ENCODE measurements at regions not wholly inside any gene's neighbourhood (a gene's known extent, or its start where the extent isn't known, plus 50 kb on each side); places are given as distances from the start of the nearest gene placed in this dataset.
"Not testable (repeated sequence)": the region's sequence is repeated elsewhere in the genome, so short reads cannot be mapped to it uniquely, and the experiment has no call there.

GRCh38 chr1:8230292-8230621 lies 87.7 kb upstream of the SLC45A1 start:
- DNase-seq (ENCODE audit: low read depth in 1 of 2, low spot score in 1 of 2), result no peak

- no peak for DNase-seq (ENCODE audit: low read depth in 1 of 2, low spot score in 1 of 2)
Measured at GRCh38 chr1:8228253-8228652, 89.7 kb upstream of the SLC45A1 start.

GRCh38 chr1:8227674-8228073 lies 90.2 kb upstream of the SLC45A1 start:
- DNase-seq (ENCODE audit: low read depth in 1 of 2, low spot score in 1 of 2), result not testable (repeated sequence)

DNA sequence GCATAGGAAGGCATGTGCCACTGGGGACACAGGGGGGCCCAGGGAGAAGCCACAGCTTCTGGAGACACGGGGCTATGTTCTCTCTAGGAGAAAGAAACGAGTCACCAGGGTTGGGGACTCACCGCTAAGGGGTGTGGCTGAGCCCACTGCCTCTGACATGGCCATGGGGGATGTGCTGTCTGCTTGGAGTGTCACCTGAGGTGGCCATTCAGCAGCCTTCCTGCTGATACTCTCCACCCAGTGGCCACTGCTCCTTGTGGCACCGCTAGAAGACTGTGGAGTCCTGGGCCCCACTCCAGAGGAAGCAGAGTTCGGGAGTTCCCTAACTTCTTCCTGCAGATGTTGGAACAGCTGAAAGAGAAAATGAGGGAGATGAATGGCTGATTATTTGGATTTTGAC lies 91.2 kb upstream of the SLC45A1 start:
- DNase-seq (ENCODE audit: low read depth in 1 of 2, low spot score in 1 of 2), result no peak

GRCh38 chr1:8226024-8226423 lies 91.9 kb upstream of the SLC45A1 start:
- not testable (repeated sequence) for DNase-seq (ENCODE audit: low read depth in 1 of 2, low spot score in 1 of 2)

- no peak for DNase-seq (ENCODE audit: low read depth in 1 of 2, low spot score in 1 of 2)
Measured at GRCh38 chr1:8223526-8223925, 94.4 kb upstream of the SLC45A1 start.

DNA sequence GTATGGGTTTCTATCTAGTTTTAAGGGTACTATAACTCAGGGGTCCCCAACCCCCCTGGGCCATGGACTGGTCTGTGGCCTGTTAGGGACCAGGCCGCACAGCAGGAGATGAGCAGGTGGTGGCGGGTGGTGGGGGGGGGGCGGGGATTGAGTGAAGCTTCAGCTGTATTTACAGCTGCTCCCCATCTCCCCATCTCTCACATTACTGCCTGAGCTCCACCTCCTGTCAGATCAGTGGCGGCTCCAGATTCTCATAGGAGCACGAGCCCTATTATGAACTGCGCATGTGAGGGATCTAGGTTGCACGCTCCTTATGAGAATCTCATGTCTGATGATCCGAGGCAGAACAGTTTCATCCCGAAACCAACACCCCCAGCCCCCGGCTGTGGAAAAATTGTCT lies 95.1 kb upstream of the SLC45A1 start:
- DNase-seq (ENCODE audit: low read depth in 1 of 2, low spot score in 1 of 2), result no peak

- no peak for DNase-seq (ENCODE audit: low read depth in 1 of 2, low spot score in 1 of 2)
Measured at GRCh38 chr1:8219530-8219929, 98.4 kb upstream of the SLC45A1 start.

DNA sequence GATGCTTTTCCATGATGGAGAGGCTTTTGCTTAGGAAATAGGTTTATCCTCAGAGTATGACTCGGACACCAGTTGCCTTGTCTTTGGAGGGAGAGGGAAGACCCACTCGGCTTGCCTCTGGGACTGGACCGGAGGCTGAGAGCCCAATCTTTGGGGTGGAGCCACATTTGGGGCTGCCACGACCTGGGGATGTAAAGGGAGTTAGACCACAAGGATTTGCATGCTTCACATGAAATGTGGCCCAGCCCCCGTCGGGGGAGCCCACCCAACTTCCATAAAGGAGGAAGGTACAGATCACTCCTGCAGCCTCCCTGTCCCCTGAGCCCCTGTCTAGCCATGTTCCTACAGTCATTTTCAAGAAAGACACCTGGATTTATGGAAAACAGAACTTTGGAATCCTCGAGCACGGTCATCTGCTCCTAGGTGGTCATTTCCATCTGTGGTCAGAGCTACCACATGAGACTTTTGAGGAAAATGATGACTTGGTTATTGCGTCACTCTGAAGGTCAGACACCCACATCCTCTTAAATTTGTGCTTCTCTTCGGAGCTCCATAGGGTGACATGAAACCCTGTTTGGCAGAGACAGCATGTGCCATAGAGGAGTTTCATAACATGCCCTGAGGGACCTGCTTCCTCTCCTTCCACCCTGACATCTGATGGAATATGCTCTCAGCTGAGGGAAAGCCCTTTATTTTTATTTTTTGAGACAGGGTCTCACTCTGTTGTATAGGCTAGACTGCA lies 99.4 kb upstream of the SLC45A1 start:
- DNase-seq (ENCODE audit: low read depth in 1 of 2, low spot score in 1 of 2), result no peak

DNA sequence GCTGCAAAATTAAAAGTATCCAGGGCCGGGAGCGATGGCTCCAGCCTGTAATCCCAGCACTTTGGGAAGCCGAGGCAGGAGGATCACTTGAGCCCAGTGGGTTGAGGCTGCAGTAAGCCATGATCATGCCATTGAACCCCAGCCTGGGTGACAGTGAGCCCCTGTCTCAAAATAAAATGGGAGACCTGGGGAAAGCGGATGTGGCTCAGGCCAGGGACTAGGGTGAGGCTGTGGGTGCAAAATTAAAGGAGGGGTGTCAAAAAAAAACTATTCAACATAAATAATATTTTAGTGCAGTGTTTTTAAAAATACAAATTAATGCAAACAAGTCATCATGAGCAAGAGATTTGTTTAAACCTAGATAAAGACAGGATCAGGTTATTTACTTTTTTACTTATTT lies 100.1 kb upstream of the SLC45A1 start:
- DNase-seq (ENCODE audit: low read depth in 1 of 2, low spot score in 1 of 2), result no peak

DNA sequence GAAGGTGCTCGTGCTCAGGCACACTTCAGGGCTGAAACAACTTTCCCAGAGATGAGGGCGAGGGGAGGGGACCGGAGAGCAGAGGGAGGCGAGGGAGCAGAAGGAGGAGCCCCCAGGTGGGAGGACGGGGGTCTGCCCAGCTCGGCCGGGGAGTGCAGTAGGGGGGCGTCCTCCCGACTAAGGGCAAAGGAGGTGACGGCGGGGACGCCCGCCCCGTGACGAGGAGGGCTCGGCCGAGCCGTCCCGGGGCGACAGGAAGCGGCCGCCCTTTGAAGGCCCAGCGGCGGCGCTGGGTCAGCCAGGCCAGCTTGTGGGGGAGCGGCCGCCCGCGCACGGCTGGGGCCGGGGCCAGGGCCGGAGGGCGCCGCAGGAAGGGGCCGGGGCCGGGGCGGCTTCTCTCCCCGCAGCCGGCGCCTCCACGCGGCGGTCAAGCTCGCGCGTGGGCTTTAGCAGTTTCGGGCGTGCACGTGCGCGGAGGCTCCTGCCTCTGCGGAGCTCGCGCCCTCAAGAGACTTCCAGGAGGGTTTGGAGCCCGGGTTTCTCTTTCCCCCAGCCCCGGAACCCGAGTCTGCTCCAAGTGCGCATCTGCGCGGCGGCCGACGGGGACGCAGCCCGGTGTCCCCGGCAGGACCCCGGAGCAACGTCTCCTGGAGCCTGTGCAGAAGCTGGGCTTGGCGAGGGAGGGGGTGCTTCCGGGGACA lies 100.8 kb upstream of the SLC45A1 start:
- DNase-seq (ENCODE audit: low read depth in 1 of 2, low spot score in 1 of 2), result peak in 1 of 2 donors; percentile 3

GRCh38 chr1:8216005-8216404 lies 101.9 kb upstream of the SLC45A1 start:
- DNase-seq (ENCODE audit: low read depth in 1 of 2, low spot score in 1 of 2), result no peak

DNA sequence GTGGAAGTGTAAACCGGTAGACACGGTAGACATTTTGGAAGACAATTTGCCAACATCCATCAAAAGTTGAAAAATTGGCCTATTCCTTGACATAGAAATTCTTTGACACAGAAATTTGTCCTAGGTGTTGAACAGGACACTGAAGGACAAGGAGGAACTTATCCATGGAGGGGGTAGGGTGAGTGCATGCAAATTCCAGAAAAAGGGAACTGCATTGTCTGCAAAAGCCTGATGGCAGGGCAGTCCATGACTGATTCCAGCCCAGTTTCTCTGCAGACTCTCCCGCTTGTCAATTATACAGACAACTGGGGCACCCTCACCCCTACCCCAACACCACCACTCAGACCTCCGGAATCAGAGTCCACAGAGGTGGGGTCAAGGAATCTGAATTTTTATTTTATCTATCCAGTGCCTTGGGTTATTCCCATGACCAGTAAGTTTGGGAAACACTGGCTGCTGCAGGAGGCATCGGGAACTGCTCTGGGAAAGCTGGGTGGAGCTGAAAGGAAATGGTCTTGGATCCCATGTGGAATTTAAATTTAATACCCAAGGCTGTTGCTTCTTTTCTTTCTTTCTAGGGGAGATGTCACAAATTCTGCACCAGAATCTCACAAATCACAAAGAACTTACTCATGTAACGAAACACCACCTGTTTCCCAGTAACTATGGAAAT lies 103.3 kb upstream of the SLC45A1 start:
- DNase-seq (ENCODE audit: low read depth in 1 of 2, low spot score in 1 of 2), result no peak

GRCh38 chr1:8213676-8214075 lies 104.2 kb upstream of the SLC45A1 start:
- no peak for DNase-seq (ENCODE audit: low read depth in 1 of 2, low spot score in 1 of 2)

DNA sequence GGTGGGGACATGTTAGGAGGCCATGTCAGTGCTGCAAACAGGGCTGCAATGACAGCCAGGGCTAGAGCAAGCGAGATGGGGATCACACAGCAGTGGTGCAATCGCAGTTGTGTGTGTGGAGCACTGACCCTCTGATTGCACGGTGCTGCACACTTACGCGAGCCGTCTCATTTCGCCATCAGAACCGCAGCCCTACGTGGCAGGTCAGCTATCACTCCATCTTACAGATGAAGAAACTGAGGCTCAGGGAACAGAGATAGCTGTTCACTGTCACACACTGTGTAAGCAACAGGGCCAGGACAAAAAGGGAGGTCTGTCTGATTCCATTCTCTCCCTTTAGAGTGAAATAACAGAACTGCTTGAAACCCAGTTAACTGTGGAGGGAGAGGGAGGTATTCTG lies 104.8 kb upstream of the SLC45A1 start:
- no peak for DNase-seq (ENCODE audit: low read depth in 1 of 2, low spot score in 1 of 2)

DNA sequence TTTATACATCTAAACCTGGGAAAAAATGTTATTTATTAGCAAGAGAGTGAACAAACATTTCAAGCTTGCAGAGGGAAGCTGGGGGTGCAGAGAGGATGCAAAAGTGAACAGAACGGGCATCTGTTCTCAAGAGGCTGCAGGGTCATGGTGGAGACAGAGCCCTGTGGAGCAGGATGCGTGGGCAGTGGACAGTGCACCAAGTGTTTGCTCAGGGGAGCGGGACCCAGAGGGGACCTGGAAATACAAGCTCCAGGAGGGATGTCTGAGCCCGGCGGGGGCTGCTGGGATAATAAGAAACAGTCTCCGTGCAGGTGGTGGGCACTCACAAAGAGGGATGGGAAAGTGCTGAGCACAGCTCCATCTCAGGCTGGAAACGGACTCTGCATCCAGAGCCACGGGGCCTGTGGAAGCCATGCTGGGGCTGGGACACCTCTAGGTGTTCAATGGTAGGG lies 105.3 kb upstream of the SLC45A1 start:
- no peak for DNase-seq (ENCODE audit: low read depth in 1 of 2, low spot score in 1 of 2)

GRCh38 chr1:8211883-8212579 lies 105.9 kb upstream of the SLC45A1 start:
- no peak for DNase-seq (ENCODE audit: low read depth in 1 of 2, low spot score in 1 of 2)

DNA sequence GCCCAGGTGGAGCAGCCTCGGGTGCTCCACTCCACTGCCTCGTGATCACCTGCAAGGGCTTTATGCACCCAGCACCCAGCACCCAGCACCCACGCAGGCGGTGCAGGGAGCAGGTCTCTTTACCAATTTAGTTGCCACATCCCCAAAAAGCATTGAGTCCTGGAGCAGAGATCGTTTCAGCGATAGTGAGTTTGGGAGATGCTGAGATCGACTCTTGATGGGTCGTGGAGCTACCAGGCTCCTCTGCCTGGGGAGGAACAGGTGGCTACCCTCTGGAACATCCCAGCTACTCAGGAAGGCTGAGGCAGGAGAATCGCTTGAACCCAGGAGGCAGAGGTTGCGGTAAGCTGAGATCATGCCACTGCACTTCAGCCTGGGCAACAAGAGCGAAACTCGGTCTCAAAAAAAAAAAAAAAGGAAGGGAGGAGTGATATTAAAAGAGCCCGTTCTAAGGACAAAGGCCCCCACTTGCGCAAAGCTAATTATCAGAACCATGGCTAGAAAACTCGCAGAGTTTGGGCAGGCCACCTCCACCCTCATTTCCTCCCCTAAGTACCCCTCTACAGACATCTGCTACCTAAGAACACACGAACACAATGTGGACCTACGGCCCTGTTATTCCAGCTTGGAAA lies 106.5 kb upstream of the SLC45A1 start:
- no peak for DNase-seq (ENCODE audit: low read depth in 1 of 2, low spot score in 1 of 2)

DNA sequence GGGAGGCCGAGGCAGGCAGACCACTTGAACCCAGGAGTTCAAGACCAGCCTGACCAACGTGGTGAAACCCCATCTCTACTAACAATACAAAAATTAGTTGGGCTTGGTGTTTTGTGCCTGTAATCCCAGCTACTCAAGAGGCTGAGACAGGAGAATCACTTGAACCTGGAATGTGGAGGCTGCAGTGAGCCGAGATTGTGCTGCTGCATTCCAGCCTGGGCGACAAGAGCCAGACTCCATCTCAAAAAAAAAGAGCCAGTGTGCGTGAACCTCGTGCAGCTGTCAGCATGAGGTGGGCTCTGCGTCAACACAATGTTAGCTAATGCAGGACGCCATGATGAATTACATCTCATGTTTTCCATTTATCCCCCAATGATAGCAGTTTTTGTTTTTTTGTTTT lies 110.7 kb upstream of the SLC45A1 start:
- DNase-seq (ENCODE audit: low read depth in 1 of 2, low spot score in 1 of 2), result no peak

GRCh38 chr1:8206391-8206790 lies 111.5 kb upstream of the SLC45A1 start:
- DNase-seq (ENCODE audit: low read depth in 1 of 2, low spot score in 1 of 2), result no peak

DNA sequence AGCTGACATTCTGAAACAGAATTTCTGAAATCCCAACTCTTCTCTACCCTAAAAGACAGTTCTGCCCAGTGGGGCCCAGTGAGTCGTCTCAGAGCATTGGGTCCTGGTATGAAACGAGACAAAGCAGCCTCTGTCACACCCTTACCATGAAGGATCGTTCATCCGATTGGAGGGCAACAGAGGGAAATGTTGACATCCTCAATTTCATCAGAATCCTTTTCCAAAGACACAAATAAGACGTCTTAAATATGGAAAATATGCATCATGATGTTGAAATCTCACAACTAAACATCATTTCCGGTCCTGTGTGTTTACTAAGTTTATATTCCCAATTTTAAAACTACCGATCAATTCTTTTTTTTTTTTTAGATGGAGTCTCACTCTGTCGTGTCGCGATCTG lies 112.1 kb upstream of the SLC45A1 start:
- no peak for DNase-seq (ENCODE audit: low read depth in 1 of 2, low spot score in 1 of 2)
